Forelimb muscle (tissue), 1 donor: ENCODE measurements at regions not wholly inside any gene's neighbourhood (a gene's known extent, or its start where the extent isn't known, plus 50 kb on each side); places are given as distances from the start of the nearest gene placed in this dataset.

Source experiments
- DNase-seq: peaks from one replicate; pipeline ENCODE4 v3.0.0-alpha.2; 2013; ENCODE audit warnings: low read depth

- no peak for DNase-seq
These were observed 2016.6 kb downstream of the MAT2B start for GRCh38 chr5:165521816-165522610.

GRCh38 chr5:165525271-165525670 is 2019.9 kb downstream of the MAT2B start:
- DNase-seq, result no peak

- DNase-seq, result no peak
These were observed 2020.9 kb downstream of the MAT2B start for GRCh38 chr5:165526357-165526756.

GRCh38 chr5:165527577-165527976 is 2022.2 kb downstream of the MAT2B start:
- DNase-seq, result no peak

DNA sequence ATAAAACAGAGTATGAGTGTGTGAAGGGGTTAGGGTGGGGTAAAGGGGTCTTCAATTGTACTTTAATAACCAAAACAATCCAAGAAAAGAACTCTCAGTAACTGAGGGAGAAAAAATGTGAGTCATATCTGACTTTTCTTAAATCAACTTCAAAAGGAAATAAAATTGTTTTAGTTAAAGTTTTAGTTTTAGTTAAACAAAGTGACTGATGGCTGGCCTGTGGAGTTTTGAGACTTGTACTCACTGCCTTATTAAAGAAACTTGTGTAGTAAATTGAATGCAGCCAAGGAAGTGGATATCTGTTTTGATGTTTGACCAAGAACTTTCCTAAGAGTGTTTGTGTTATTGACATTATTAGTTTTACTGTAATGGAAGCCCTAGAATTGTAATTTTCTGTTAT is 2032.6 kb downstream of the MAT2B start:
- DNase-seq, result no peak

- peak; percentile 6 for DNase-seq
These were observed 2054.2 kb downstream of the MAT2B start for GRCh38 chr5:165559645-165560044.

GRCh38 chr5:165560648-165561047 is 2055.2 kb downstream of the MAT2B start:
- no peak for DNase-seq

GRCh38 chr5:165565911-165566310 is 2060.5 kb downstream of the MAT2B start:
- DNase-seq, result no peak

DNA sequence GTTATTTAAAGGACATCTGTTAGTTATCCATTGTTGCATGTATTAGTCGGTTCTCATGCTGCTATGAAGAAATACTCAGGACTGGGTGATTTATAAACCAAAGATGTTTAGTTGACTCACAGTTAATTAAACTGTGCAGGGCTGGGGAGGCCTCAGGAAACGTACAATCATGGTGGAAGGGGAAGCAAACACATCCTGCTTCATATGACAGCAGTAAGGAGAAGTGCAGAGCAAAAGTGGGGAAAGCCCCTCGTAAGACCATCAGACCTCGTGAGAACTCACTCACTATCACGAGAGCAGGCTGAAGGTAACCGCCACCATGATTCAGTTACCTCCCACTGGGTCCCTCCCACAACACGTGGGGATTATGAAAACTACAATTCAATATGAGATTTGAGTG is 2064.1 kb downstream of the MAT2B start:
- no peak for DNase-seq

DNA sequence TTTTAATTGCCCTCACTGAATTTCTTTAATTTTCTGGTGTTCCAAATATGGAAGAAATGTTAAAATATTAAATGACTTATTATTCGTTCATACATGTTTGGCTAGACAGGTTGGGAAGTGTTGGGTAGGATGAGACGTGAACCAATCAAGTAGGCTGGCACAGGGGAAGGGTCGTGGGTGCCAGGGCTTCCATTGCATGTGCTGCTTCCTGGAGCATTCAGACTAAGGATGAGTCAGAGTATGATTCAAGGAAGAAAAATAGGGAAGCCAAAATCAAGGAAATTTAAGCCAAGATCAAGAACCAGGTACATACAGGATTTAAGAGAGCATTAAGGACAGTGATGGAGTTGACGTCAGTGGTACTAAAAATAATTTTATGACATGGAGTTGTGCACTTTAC is 2068.0 kb downstream of the MAT2B start:
- DNase-seq, result no peak

DNA sequence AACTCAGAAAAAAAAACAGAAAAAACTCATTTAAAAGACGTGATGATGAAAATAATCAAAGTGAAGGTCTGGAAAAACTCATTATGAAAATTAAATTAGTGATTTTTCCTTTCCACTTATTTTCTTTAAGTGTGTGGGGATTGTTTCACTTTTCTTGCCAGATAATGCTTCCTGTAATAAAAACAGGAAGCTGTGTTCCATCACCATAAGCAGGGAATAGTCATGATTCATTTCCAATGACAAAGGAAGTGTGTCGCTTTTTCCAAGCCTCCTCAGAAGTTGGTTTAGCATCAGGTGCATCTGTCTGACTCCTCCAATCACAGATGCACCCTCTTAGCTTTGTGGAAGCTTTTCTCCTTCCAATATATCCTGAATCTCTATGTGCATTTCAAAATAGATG is 2068.7 kb downstream of the MAT2B start:
- no peak for DNase-seq

GRCh38 chr5:165576678-165577275 is 2071.4 kb downstream of the MAT2B start:
- no peak for DNase-seq

DNA sequence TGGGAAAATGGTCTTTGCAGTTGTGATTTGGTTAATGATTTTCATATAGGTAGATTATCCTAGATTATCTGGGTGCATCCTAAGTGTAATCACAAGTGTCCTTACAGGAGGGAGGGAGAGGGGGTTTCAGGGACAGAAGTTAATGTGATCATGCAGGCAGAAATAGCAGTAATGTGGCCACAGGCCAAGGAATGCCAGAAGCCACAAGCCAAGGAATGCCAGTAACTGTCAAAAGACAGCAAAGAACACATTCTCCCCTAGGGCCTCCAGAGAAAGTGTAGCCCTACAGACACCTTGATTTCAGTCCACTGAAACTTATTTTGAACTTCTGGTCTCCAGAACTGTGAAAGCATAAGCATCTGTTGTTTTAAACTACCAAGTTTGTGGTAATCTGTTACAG is 2074.5 kb downstream of the MAT2B start:
- no peak for DNase-seq

DNA sequence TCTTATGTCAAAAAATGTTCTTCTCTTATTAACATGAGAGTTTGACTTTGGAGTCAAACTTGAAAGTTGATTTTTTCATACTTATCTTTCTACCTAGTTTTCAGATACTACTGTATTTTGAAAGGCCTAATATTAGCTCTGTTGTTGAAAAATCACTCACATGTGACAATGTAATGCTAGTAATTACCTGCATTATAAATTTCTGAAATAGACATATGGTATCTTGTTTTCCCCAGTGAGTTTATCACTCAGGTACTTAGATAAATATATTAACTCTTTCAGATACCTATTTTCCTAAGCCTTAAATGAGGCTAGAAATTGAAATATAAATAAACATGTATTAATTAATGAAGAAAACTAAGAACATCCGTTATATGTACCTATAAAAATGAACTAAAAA is 2089.3 kb downstream of the MAT2B start:
- DNase-seq, result no peak

DNA sequence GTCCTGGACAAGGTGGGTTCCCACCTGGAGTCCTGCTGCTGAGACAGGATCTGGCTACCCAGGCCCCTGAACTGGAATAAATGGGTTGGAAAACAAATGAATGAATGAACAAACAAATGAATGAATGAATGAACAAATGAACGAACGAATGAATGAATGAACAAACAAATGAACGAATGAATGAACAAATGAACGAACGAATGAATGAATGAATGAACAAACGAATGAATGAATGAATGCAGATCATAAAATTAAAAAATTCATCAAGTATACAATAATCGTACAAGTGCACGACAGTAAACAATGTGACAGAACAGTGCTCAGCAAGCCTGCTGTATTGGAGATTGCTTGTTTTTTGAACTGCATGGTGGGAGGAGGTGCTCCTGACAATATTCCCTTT is 2097.1 kb downstream of the MAT2B start:
- DNase-seq, result no peak

GRCh38 chr5:165607026-165607425 is 2101.6 kb downstream of the MAT2B start:
- no peak for DNase-seq

GRCh38 chr5:165609871-165610270 is 2104.5 kb downstream of the MAT2B start:
- no peak for DNase-seq

- DNase-seq, result no peak
These were observed 2111.3 kb downstream of the MAT2B start for GRCh38 chr5:165616490-165617405.

- DNase-seq, result no peak
These were observed 2112.1 kb downstream of the MAT2B start for GRCh38 chr5:165617491-165617890.

GRCh38 chr5:165620394-165620793 is 2115.0 kb downstream of the MAT2B start:
- DNase-seq, result peak; percentile 25

GRCh38 chr5:165622864-165623536 is 2117.6 kb downstream of the MAT2B start:
- DNase-seq, result no peak
